Colonic mucosa (tissue), 4 donors: ENCODE measurements at regions not wholly inside any gene's neighbourhood (a gene's known extent, or its start where the extent isn't known, plus 50 kb on each side); places are given as distances from the start of the nearest gene placed in this dataset.
A peak's percentile ranks its signal among the peaks of the same experiment; 100 is the strongest.

Experiments
- DNase-seq: peaks from one replicate; pipeline ENCODE4 v3.0.0-alpha.2; 2020
- H3K27ac ChIP-seq: fragments of 200-600 bp; one replicate; pipeline ENCODE4 v1.8.0; 2021
- H3K27me3 ChIP-seq: fragments of 200-600 bp; one replicate; pipeline ENCODE4 v1.8.0; 2021
- H3K36me3 ChIP-seq: fragments of 200-600 bp; one replicate; pipeline ENCODE4 v1.8.0; 2021
- H3K4me1 ChIP-seq: fragments of 200-600 bp; one replicate; pipeline ENCODE4 v1.8.0; 2021; ENCODE audit warnings: mild to moderate bottlenecking
- H3K4me3 ChIP-seq: fragments of 200-600 bp; one replicate; pipeline ENCODE4 v1.8.0; 2021
- H3K9ac ChIP-seq, 2 donors: one replicate each; pipeline ENCODE4 v1.7.0; 2013; ENCODE audit warnings: control low read depth in 2 of 2, low read depth in 2 of 2, low read length in 2 of 2
- H3K9me3 ChIP-seq: fragments of 200-600 bp; one replicate; pipeline ENCODE4 v1.8.0; 2021
- intact Hi-C: fragments of 100-400 bp; cut with DNase I; formaldehyde crosslinking; loops from one replicate; pipeline ENCODE4 v1.14.1; 2022
- TF ChIP-seq, protein P1 (sequence below): fragments of 200-600 bp; IDR thresholded peaks from one replicate; pipeline ENCODE4 v1.8.0; 2022; ENCODE audit warnings: antibody characterized with exemption, mild to moderate bottlenecking
- donor health status: healthy.
- donor health status: DM: no; HTN: no; CAD: no.
- donor health status: DM: no; HTN: no; CAD: no.

DNA sequence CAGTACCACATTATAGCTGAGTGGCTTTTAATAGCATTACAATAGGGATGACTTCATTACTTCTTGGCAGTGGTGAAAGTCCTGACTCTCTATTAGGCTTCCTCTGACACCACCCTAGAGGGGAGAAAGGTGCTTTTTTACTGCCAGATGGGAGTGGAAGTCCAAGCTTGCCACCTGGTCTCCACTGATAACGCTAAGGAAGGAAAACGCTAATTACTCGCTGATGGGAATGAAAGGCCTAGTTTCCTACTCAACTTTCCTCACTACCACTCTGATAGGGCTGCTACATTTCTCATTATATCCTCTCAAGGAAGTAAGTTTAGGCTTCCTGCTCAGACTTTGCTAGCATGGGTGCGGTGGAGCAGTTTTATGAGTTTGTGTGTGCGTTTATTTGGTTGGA, 62.3 kb upstream of the PAGE3 start:
- H3K9ac ChIP-seq, result no peak overlapping the region
- DNase-seq, result peak; percentile 44
- TF ChIP-seq, protein P1, sequence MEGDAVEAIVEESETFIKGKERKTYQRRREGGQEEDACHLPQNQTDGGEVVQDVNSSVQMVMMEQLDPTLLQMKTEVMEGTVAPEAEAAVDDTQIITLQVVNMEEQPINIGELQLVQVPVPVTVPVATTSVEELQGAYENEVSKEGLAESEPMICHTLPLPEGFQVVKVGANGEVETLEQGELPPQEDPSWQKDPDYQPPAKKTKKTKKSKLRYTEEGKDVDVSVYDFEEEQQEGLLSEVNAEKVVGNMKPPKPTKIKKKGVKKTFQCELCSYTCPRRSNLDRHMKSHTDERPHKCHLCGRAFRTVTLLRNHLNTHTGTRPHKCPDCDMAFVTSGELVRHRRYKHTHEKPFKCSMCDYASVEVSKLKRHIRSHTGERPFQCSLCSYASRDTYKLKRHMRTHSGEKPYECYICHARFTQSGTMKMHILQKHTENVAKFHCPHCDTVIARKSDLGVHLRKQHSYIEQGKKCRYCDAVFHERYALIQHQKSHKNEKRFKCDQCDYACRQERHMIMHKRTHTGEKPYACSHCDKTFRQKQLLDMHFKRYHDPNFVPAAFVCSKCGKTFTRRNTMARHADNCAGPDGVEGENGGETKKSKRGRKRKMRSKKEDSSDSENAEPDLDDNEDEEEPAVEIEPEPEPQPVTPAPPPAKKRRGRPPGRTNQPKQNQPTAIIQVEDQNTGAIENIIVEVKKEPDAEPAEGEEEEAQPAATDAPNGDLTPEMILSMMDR, result no peak
- H3K4me1 ChIP-seq, result no peaks in the 10 kb centered on the region
- H3K9me3 ChIP-seq, result no peaks in the 10 kb centered on the region
- H3K27me3 ChIP-seq, result no peaks in the 10 kb centered on the region
- peak overlapping the region; percentile 47 for H3K27ac ChIP-seq
- no peaks in the 10 kb centered on the region for H3K36me3 ChIP-seq
- no peak overlapping the region for H3K4me3 ChIP-seq
- intact Hi-C loops, result no loop called here

DNA sequence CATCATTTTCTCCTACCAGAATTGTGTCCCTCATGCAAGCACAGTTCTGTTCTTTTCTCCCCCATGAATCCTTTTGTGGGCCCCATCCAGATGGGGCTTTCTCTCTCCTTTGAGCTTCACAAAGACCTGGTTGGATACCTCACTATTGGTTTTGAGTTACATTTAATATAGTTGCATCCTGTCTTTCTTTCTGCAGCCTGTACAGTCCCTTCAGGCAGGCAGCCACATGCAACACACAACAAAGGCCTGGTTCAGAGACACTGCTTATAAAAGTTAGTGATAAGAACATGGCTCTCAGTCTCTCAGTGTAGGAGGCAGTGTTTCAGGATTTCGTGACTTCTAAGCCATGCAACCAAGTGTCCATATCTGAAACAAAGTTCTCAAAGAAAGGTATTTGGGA, 70.6 kb upstream of the PAGE3 start:
- no peaks in the 10 kb centered on the region for H3K36me3 ChIP-seq
- DNase-seq, result no peak
- H3K9me3 ChIP-seq, result no peaks in the 10 kb centered on the region
- TF ChIP-seq, protein P1, result no peak
- no peaks in the 10 kb centered on the region for H3K27me3 ChIP-seq
- no peak overlapping the region for H3K27ac ChIP-seq
- no peak overlapping the region for H3K9ac ChIP-seq
- intact Hi-C loops, result no loop called here
- H3K4me1 ChIP-seq, result no peaks in the 10 kb centered on the region
- no peak overlapping the region for H3K4me3 ChIP-seq

DNA sequence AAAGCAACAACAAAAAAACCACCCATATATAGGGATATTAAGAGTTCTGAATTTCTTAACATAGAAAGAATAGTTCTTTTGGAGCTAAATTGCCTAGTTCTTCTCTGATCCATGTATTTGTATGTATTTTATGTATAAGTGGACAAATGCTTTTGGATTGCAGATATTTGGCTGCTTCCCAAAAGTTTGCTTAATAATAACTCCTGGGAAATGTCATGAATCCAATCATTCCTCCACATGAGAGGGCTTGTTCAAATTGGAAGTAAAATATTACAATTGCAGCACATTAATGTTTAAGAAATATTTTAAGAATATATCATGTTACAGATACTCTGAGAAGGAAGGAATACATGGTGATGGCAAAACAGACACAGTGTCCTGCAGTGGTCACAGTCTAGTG, 71.5 kb upstream of the PAGE3 start:
- no peaks in the 10 kb centered on the region for H3K4me1 ChIP-seq
- intact Hi-C loops, result no loop called here
- no peak overlapping the region for H3K9ac ChIP-seq
- no peak overlapping the region for H3K4me3 ChIP-seq
- no peak for DNase-seq
- TF ChIP-seq, protein P1, result no peak
- H3K27me3 ChIP-seq, result no peaks in the 10 kb centered on the region
- H3K9me3 ChIP-seq, result no peaks in the 10 kb centered on the region
- no peak overlapping the region for H3K27ac ChIP-seq
- no peaks in the 10 kb centered on the region for H3K36me3 ChIP-seq

DNA sequence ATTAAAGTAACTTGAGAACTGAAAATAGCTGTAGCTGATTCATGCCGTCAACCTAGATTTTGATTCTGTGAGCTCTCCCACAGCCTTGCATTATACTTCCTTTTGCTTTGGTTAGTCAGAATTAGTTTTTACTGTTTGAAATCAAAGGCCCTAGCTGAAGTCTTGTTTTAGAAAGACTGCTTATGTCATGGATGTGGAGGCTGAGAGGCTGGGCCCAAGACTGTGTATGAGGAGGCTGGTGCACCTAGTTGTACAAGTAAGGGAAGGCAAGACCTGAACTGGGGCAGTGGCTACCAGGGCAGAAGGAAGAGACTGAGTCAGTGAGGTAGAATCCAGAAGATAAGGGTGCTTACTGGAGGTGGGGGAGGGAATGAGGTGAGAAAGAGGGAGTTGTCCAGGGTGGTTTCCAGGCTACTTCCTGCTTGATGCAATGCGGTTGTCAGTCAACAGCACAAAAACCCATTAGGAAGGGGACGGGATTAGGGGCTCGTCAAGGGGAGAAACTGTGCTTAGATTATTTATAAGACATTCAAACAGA, 76.2 kb upstream of the PAGE3 start:
- TF ChIP-seq, protein P1, result no peak
- Histone ChIP-seq H3K9me3 (no peaks in the 10 kb centered on the region), H3K9ac (no peak overlapping the region), H3K4me3 (no peak overlapping the region), H3K36me3 (no peaks in the 10 kb centered on the region), H3K4me1 (no peaks in the 10 kb centered on the region), H3K27me3 (no peaks in the 10 kb centered on the region), H3K27ac (no peak overlapping the region)
- intact Hi-C loops, result loop anchor here (10.0 kb wide), 1 partner anchor 206 kb away; no protein-coding TSS in a partner anchor
- DNase-seq, result no peak

DNA sequence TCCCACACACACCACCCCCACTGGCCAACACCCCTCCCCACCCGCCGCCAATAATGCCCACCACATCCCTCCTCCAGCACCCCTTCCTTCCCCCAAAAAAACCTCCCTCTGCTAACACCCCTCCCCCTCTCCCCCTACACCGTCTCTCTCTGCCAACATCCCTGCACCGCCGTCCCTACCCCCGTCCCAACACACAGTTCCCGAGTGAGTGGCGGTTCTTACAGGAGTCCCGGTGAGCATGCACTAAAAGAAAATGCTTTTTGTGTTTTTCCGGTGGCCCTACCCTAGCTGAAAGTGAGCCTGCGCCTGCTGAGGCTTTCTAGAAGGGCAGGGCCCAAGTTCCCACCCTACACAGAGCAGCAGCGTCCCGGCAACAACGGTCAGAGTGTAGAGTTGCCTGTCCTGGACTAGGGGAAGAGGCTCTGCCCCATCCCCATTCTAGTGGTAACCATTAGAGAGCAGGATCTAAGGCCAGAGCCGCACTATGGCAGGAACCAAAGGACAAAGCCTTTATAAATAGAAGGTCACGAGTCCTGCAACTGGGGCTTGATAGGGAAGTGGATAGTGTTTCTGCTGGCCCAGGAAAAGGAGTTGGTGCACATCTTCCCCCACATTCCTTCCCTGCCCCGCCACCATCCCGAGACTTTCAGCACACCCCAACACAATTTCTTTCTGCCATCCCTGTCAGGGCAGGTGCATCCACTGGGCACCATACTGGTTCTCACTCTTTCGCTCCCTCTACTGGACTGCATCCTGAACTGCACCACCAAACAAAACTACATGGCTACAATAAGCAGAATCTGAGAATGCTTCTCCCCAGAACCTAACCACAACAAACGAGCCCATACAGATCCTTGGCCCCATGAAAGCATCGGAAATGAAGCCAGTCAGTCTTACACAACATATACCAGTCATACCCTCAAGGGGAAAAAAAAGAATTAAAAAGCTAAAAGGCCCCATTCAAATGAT, 78.1 kb upstream of the PAGE3 start:
- no peak overlapping the region for H3K9ac ChIP-seq
- H3K27ac ChIP-seq, result no peak overlapping the region
- TF ChIP-seq, protein P1, result peak; percentile 50
- no peak overlapping the region for H3K4me3 ChIP-seq
- no peaks in the 10 kb centered on the region for H3K27me3 ChIP-seq
- DNase-seq, result peak; percentile 53
- intact Hi-C loops, result loop anchor here (10.0 kb wide), 1 partner anchor 208 kb away; no protein-coding TSS in a partner anchor
- H3K9me3 ChIP-seq, result no peaks in the 10 kb centered on the region
- no peaks in the 10 kb centered on the region for H3K4me1 ChIP-seq
- no peaks in the 10 kb centered on the region for H3K36me3 ChIP-seq
